ENCODE measurements at regions not wholly inside any gene's neighbourhood (a gene's known extent, or its start where the extent isn't known, plus 50 kb on each side); places are given as distances from the start of the nearest gene placed in this dataset.
"Not testable (repeated sequence)": the region's sequence is repeated elsewhere in the genome, so short reads cannot be mapped to it uniquely, and the experiment has no call there.

- DNase-seq (ENCODE audit: low read depth in 2 of 2), result no peak
Measured at GRCh38 chr7:69052447-69052846, 545.8 kb upstream of the AUTS2 start.

DNA sequence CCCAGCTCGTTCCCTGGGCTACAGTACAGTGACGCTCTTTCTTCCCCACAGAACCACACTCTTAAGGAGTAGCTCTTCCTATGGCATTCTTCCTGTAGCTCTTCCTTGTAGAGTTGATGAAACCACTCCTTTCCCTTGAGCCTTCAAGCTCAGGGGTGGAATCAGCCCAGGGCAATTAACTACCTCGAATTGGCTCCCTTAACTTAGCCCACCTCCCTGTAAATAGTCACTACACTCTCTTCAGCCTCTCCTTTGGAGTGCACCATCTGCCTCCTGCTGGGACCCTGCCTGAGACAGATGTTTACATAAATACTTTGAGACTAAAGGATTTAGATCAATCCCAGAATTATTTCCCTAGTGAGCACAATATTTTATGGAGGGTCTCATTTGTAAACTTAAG, 537.8 kb upstream of the AUTS2 start:
- DNase-seq (ENCODE audit: low read depth in 2 of 2), result no peak

- peak in 1 of 2 donors; percentile 58 for DNase-seq (ENCODE audit: low read depth in 2 of 2)
Measured at GRCh38 chr7:69062020-69062765, 536.1 kb upstream of the AUTS2 start.

- no peak for DNase-seq (ENCODE audit: low read depth in 2 of 2)
Measured at GRCh38 chr7:69067397-69067796, 530.9 kb upstream of the AUTS2 start.

GRCh38 chr7:69070476-69070875, 527.8 kb upstream of the AUTS2 start:
- DNase-seq (ENCODE audit: low read depth in 2 of 2), result no peak

GRCh38 chr7:69076566-69076965, 521.7 kb upstream of the AUTS2 start:
- no peak for DNase-seq (ENCODE audit: low read depth in 2 of 2)

GRCh38 chr7:69078997-69079769, 519.1 kb upstream of the AUTS2 start:
- no peak for DNase-seq (ENCODE audit: low read depth in 2 of 2)

- DNase-seq (ENCODE audit: low read depth in 2 of 2), result not testable (repeated sequence)
Measured at GRCh38 chr7:69087281-69087680, 511.0 kb upstream of the AUTS2 start.

GRCh38 chr7:69088185-69088584, 510.1 kb upstream of the AUTS2 start:
- DNase-seq (ENCODE audit: low read depth in 2 of 2), result no peak

- DNase-seq (ENCODE audit: low read depth in 2 of 2), result no peak
Measured at GRCh38 chr7:69090936-69091335, 507.3 kb upstream of the AUTS2 start.

GRCh38 chr7:69091521-69091920, 506.8 kb upstream of the AUTS2 start:
- no peak for DNase-seq (ENCODE audit: low read depth in 2 of 2)

DNA sequence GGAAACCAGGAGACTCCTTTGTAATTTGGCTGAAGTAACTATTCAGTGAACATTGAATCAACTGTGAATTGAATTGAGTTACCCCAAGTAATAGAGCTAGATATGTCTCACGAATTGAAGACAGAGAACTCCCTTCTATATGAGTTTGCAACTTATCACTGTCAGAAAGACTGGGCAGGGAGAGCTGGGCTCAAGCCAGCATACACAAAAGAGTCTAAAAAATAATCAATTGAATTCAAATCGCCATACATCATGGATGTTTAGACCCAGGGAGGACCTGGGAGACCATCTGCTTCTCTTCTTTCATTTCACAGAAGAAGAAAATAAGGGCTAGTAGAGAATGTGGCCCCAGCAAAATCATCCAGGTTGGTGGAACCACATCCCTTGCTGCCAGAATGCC, 503.1 kb upstream of the AUTS2 start:
- DNase-seq (ENCODE audit: low read depth in 2 of 2), result no peak

DNA sequence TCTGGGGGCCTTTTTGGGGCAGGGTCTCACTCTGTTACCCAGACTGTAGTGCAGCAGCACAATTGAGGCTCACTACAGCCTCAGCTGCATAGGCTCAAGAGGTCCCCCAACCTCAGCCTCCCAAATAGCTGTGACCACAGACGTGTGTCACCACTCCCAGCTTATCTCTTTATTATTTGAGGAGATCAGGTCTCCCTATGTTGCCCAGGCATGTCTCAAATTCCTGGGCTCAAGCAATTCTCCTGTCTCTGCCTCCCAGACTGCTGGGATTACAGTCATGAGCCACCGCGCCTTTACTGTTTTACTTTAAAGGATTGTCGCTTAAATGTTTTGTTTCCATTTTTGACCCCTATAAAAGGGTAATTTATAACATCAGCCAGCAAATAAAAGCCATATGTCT, 502.6 kb upstream of the AUTS2 start:
- DNase-seq (ENCODE audit: low read depth in 2 of 2), result no peak

GRCh38 chr7:69104023-69104422, 494.3 kb upstream of the AUTS2 start:
- no peak for DNase-seq (ENCODE audit: low read depth in 2 of 2)

DNA sequence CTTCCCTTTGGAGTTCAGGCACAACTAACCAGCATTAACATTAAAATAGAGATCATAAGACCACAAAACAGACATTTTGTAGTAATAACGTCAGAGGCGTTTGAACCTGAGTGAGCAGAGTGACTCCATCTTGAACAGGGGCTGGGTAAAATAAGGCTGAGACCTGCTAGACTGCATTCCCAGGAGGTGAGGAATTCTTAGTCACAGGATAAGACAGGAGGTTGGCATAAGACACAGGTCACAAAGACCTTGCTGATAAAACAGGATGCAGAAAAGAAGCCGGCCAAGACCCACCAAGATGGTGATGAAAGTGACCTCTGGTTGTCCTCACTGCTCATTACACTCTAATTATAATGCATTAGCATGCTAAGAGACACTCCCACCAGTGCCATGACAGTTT, 493.2 kb upstream of the AUTS2 start:
- no peak for DNase-seq (ENCODE audit: low read depth in 2 of 2)

DNA sequence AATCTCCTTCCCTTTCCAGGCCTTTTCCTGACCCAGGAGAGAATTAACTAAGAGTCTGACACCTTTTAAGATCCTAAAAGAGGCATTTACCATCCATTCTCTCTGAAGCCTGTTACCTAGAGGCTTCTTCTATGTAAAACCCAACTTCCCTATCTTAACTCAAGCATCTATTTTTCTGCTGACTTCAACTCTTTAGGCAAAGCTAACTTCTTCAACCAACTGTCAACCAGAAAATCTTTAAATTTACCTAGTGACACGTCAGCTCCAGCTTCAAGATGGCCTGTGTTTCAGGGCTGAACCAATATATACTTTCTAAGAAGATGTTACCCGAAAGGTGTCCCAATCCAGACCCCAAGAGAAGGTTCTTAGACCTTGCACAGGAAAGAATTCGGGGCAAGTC, 492.3 kb upstream of the AUTS2 start:
- DNase-seq (ENCODE audit: low read depth in 2 of 2), result no peak

- not testable (repeated sequence) for DNase-seq (ENCODE audit: low read depth in 2 of 2)
Measured at GRCh38 chr7:69106449-69106848, 491.8 kb upstream of the AUTS2 start.

- not testable (repeated sequence) for DNase-seq (ENCODE audit: low read depth in 2 of 2)
Measured at GRCh38 chr7:69106946-69107345, 491.3 kb upstream of the AUTS2 start.

- DNase-seq (ENCODE audit: low read depth in 2 of 2), result no peak
Measured at GRCh38 chr7:69108097-69108496, 490.2 kb upstream of the AUTS2 start.

- DNase-seq (ENCODE audit: low read depth in 2 of 2), result no peak
Measured at GRCh38 chr7:69109246-69109645, 489.0 kb upstream of the AUTS2 start.

GRCh38 chr7:69109879-69110278, 488.4 kb upstream of the AUTS2 start:
- DNase-seq (ENCODE audit: low read depth in 2 of 2), result no peak

DNA sequence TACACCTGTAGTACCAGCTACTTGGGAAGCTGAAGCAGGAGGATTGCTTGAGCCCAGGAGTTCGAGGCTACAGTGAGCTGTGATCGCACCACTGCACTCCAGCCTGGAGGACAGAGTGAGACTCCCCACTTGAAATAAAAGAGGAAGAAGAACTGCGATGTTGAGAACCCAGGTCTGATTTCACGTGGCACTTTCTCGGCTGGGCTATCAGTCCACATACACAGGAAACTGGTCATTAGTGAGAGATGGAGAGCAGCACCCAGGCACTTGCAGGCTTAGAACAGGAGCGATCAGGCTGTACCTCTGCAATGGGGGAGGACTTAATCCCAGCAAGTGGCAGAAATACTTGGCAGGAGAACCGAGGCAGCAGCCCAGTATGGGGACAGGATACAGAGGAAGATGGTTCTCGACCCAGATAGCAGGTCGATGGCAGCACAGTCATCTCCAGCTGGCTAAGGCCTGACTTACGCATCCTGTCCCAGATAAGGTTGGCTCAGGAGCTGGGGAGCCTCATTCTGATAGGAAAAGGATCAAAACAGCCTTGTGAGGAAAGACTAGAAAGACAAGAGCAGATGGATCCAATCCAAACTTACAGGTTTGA, 487.7 kb upstream of the AUTS2 start:
- no peak for DNase-seq (ENCODE audit: low read depth in 2 of 2)

DNA sequence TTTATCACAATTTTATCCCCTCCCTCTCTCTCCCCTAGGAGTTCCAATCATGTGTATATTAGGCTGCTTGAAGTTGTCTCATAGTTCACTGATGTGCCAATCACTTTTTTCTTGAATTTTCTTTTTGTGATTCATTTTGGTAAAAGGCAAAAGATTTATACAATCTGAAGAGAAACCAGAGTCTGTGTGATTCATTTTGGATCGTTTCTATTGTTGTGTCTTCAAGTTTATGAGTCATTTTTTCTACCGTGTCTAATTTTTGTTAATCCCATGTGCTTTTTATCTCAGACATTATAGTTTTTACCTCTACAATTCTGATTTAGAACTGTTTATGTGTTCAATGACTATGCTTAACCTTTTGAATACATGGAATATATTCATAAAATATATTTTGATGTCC, 483.9 kb upstream of the AUTS2 start:
- no peak for DNase-seq (ENCODE audit: low read depth in 2 of 2)
